ENCODE measurements at regions not wholly inside any gene's neighbourhood (a gene's known extent, or its start where the extent isn't known, plus 50 kb on each side); places are given as distances from the start of the nearest gene placed in this dataset.

DNA sequence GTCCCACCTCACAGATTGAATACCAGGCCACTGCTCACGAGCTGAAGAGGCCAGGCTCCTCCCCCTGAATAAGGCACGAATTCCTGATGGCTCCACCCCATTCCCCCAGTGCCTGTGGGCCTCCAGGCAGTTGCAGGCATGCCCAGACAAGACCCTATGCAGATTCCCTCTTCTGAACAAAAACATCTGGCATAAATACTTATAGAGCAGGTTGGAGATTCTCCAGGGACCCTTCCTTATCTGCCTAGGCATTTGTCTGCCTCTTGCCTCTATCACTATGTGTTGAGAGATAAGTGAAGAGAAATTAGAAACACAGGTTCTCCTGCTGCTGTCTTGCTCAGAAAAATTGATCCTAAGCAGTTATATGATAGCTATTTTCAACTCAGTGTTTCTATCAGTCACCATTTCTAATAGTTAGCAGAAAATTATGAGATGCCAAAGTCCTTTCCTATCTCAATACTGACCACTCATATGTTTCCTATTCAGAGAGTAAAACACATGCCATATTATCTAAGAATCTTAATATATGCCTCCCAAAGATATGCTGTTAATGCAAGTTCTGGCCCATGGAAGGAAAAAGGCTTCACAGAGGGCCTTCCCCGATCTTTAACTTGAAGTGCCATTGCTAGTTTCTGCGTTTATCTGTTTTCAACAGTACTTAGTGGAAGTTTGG lies 364.0 kb downstream of the KCTD12 start:
- peak; percentile 24 for DNase-seq (ENCODE audit: low read depth)
- no peak overlapping the region for H3K4me3 ChIP-seq (ENCODE audit: low read length)
- TF ChIP-seq, protein P1, sequence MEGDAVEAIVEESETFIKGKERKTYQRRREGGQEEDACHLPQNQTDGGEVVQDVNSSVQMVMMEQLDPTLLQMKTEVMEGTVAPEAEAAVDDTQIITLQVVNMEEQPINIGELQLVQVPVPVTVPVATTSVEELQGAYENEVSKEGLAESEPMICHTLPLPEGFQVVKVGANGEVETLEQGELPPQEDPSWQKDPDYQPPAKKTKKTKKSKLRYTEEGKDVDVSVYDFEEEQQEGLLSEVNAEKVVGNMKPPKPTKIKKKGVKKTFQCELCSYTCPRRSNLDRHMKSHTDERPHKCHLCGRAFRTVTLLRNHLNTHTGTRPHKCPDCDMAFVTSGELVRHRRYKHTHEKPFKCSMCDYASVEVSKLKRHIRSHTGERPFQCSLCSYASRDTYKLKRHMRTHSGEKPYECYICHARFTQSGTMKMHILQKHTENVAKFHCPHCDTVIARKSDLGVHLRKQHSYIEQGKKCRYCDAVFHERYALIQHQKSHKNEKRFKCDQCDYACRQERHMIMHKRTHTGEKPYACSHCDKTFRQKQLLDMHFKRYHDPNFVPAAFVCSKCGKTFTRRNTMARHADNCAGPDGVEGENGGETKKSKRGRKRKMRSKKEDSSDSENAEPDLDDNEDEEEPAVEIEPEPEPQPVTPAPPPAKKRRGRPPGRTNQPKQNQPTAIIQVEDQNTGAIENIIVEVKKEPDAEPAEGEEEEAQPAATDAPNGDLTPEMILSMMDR (conservative IDR thresholded peaks at IDR 0.05; ENCODE audit: low read length), result no peak

DNA sequence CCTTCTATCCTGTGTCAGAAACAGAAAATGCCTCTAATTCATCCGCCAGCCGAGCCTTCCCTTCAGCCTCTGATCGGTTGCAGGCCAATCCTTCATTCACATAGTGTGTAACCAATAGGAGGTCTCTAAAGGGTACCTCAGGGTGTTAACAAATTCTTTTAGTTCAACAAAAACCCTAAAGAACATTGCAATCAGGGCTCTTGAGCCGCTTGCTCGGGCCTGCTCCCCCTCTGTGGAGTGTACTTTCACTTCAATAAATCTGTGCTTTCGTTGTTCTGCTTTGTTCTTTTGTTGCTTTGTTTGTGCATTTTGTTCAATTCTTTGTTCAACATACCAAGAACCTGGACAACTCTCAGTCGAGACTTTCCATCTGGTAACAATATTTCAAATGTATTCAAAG lies 366.5 kb downstream of the KCTD12 start:
- TF ChIP-seq, protein P1 (conservative IDR thresholded peaks at IDR 0.05; ENCODE audit: low read length), result no peak
- no peak for DNase-seq (ENCODE audit: low read depth)
- H3K4me3 ChIP-seq (ENCODE audit: low read length), result no peak overlapping the region

DNA sequence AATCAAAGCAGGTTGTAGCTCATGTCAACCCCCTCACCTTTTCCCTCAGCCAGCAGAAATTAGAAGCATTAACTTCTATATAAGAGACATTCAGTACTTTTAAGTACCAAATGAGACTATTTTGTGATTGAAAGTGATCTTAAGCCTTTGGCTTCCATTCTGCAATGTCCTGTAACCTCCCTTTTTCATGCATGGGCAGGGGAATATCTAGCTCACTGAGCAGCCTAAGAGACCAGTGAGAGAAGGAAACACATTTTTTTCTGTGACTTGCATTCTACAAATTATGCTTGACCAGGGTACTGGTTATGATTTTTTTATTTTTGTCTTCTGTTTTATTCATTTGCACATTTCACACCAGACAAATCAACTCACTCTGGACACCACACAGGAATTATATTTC lies 369.6 kb downstream of the KCTD12 start:
- no peak for DNase-seq (ENCODE audit: low read depth)
- H3K4me3 ChIP-seq (ENCODE audit: low read length), result no peak overlapping the region
- TF ChIP-seq, protein P1 (conservative IDR thresholded peaks at IDR 0.05; ENCODE audit: low read length), result no peak

DNA sequence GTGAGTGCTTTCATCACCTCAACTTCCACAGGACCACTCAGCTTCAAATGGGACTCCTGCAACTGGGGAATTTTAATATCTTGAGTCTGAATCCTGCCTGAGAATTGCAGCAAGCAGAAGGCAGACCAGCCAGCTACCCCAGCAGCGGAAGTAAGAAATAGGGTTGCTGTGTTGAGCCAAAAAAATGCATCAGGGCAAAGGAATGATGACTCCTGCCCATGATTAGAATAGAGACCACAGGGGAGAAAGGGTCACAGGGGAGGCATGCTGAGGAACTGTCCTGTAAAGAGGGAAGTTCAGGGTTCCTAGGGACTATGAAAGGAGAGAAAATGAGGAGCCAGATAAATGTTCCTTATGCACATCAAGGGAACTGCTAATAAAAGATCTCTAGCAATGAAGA lies 370.2 kb downstream of the KCTD12 start:
- no peak overlapping the region for H3K4me3 ChIP-seq (ENCODE audit: low read length)
- peak; percentile 70 for DNase-seq (ENCODE audit: low read depth)
- TF ChIP-seq, protein P1 (conservative IDR thresholded peaks at IDR 0.05; ENCODE audit: low read length), result no peak

DNA sequence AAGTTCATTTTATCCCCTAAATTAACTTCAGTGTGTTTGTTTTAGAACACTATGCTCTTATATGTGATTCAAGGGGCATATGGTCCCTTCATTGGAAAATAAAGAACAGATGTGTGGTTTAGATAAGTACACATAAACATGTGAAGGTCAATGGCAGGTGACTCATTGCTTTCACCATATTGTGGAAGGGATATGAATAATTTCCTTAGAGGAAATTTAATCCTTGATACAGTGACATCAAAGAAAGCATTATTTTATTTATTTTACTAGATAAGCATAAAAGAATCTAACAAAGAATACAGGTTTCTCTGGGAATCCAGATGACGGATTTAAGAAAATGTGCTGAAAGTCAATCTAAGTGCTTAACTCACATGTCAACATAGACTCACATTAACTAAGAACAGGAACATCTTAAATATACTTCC lies 373.5 kb downstream of the KCTD12 start:
- TF ChIP-seq, protein P1 (conservative IDR thresholded peaks at IDR 0.05; ENCODE audit: low read length), result no peak
- no peak overlapping the region for H3K4me3 ChIP-seq (ENCODE audit: low read length)
- peak; percentile 55 for DNase-seq (ENCODE audit: low read depth)

DNA sequence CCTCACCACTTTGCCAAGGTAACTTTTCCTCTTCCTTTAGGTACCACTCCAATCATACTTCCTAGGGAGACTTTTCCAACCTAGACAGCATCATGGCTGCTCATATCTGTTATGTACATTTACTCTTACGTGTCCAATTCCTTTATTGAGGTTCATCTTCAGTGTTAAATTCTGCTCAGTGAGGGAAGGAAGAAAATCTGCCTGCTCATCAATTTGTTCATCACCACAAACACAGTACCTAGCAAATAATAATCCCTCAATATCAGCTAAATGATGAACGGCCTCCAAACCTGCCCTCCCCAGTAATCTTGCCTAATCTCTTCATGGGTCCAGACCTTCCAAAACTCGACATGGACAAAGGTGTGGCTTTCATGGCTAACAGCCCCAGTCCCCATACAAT lies 380.8 kb downstream of the KCTD12 start:
- DNase-seq (ENCODE audit: low read depth), result no peak
- TF ChIP-seq, protein P1 (conservative IDR thresholded peaks at IDR 0.05; ENCODE audit: low read length), result no peak

DNA sequence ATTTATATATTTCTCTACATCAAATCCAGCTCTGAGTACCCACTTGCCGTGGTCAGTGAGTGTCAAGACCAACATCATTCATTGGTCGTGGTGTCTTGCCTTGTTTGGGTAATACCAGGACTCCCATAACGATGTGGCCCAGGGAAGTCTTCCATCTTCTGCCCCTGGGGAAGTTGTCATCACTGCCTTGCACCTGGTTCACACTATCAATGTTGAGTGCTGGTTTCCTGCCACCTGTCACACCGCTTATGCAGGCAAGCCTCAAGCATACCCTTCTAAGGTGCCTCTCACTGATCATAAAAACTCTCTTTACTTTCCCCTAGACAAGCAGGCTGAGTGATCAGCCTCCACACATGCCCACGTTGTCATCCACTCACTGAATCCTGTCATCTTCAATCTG lies 382.4 kb downstream of the KCTD12 start:
- DNase-seq (ENCODE audit: low read depth), result no peak

More for the DNA sequence above, 380.8 kb downstream of the KCTD12 start:
- no peak overlapping the region for H3K4me3 ChIP-seq (ENCODE audit: low read length)

More for the DNA sequence above, 382.4 kb downstream of the KCTD12 start:
- TF ChIP-seq, protein P1 (conservative IDR thresholded peaks at IDR 0.05; ENCODE audit: low read length), result no peak
- no peak overlapping the region for H3K4me3 ChIP-seq (ENCODE audit: low read length)

All from AG10803 (cell line).